ENCODE measurements at regions not wholly inside any gene's neighbourhood (a gene's known extent, or its start where the extent isn't known, plus 50 kb on each side); places are given as distances from the start of the nearest gene placed in this dataset.

DNA sequence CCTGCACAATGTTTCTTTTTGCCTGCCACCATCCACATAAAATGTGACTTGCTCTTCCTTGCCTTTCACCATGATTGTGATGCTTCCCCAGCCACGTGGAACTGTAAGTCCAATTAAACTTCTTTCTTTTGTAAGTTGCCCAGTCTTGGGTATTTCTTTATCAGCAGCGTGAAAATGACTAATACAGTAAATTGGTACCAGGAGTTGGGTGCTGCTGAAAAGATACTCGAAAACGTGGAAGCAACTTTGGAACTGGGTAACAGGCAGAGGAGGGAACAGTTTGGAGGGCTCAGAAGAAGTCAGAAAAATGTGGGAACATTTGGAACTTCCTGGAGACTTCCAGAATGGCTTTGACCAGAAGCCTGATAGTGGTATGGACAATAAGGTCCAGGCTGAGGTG is 425.3 kb downstream of the GPATCH2 start:
- TF ChIP-seq POLR2AphosphoS5 (IDR thresholded peaks at IDR 0.05), result no peak
- TF ChIP-seq, protein P1, sequence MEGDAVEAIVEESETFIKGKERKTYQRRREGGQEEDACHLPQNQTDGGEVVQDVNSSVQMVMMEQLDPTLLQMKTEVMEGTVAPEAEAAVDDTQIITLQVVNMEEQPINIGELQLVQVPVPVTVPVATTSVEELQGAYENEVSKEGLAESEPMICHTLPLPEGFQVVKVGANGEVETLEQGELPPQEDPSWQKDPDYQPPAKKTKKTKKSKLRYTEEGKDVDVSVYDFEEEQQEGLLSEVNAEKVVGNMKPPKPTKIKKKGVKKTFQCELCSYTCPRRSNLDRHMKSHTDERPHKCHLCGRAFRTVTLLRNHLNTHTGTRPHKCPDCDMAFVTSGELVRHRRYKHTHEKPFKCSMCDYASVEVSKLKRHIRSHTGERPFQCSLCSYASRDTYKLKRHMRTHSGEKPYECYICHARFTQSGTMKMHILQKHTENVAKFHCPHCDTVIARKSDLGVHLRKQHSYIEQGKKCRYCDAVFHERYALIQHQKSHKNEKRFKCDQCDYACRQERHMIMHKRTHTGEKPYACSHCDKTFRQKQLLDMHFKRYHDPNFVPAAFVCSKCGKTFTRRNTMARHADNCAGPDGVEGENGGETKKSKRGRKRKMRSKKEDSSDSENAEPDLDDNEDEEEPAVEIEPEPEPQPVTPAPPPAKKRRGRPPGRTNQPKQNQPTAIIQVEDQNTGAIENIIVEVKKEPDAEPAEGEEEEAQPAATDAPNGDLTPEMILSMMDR (IDR thresholded peaks at IDR 0.05), result no peak

All from prostate gland (tissue), 2 donors.